Sigmoid colon (tissue), 6 donors: ENCODE measurements at regions not wholly inside any gene's neighbourhood (a gene's known extent, or its start where the extent isn't known, plus 50 kb on each side); places are given as distances from the start of the nearest gene placed in this dataset.
A peak's percentile ranks its signal among the peaks of the same experiment; 100 is the strongest.

ENCODE experiments used
- DNase-seq: peaks from one replicate; pipeline ENCODE4 v3.0.0-alpha.2; 2019
- H3K27ac ChIP-seq, 4 donors: fragments of 200-600 bp; sonication (generic); one replicate each; pipeline ENCODE4 v1.5.1; 2016 to 2019; ENCODE audit warnings: mild to moderate bottlenecking in 1 of 4
- H3K27me3 ChIP-seq, 3 donors: fragments of 200-600 bp; sonication (generic); one replicate each; pipeline ENCODE4 v1.5.1; 2019; ENCODE audit warnings: mild to moderate bottlenecking in 1 of 3
- H3K36me3 ChIP-seq, 4 donors: fragments of 200-600 bp; sonication (generic); one replicate each; pipeline ENCODE4 v1.5.1; 2016 to 2019
- H3K4me1 ChIP-seq, 4 donors: fragments of 200-600 bp; sonication (generic); one replicate each; pipeline ENCODE4 v1.5.1; 2017 to 2019
- H3K4me3 ChIP-seq, 4 donors: fragments of 200-600 bp; sonication (generic); one replicate each; pipeline ENCODE4 v1.5.1; 2017 to 2019; ENCODE audit warnings: mild to moderate bottlenecking in 2 of 4, moderate library complexity in 1 of 4
- H3K9me3 ChIP-seq, 4 donors: fragments of 200-600 bp in 3 of 4; sonication (generic) in 3 of 4; one replicate each; pipeline versions ENCODE4 v1.5.1 to v1.6.1; 2013 to 2019
- CTCF ChIP-seq, 4 experiments: fragments of 450-650 bp in 3 of 4; fragments of 200-600 bp in 1 of 4; IDR thresholded peaks; one replicate each; pipeline ENCODE4 v1.5.1; 2016 to 2019; ENCODE audit warnings: antibody characterized with exemption in 4 of 4, mild to moderate bottlenecking in 3 of 4, moderate library complexity in 2 of 4
- EP300 ChIP-seq, 4 donors: sonication (generic); formaldehyde crosslinking; IDR thresholded peaks; one replicate each; pipeline ENCODE4 v1.6.1; 2017; ENCODE audit warnings: antibody characterized with exemption in 4 of 4
- POLR2A ChIP-seq, 2 donors: fragments of 450-650 bp; IDR thresholded peaks; one replicate each; pipeline ENCODE4 v1.6.1; 2016; ENCODE audit warnings: antibody characterized with exemption in 2 of 2, mild to moderate bottlenecking in 2 of 2, moderate library complexity in 2 of 2
- POLR2AphosphoS5 ChIP-seq, 4 donors: sonication (generic); formaldehyde crosslinking; IDR thresholded peaks; one replicate each; pipeline ENCODE4 v1.6.1; 2017; ENCODE audit warnings: antibody characterized with exemption in 4 of 4
- WGBS, 2 donors: extraction: QIAGEN DNeasy Blood & Tissue Kit; methylation state at CpG; one replicate each; pipeline ENCODE4 v1.1.7; 2013; 5-methylcytosine and 5-hydroxymethylcytosine counted together
- intact Hi-C: fragments of 100-400 bp; cut with DNase I; formaldehyde crosslinking; loops from one replicate; pipeline ENCODE4 v1.15.1; 2023
- donor health status: healthy with polysubstance abuse.
- donor health status: healthy.

GRCh38 chr6:49329186-49329585 lies 133.9 kb downstream of the MMUT start:
- Histone ChIP-seq H3K4me1 (peaks cover 0 to 24% (median 16%) of the 10 kb centered on the region in 4 donors), H3K27ac (no peak overlapping the region), H3K36me3 (no peaks in the 10 kb centered on the region), H3K4me3 (no peak overlapping the region), H3K27me3 (no peaks in the 10 kb centered on the region), H3K9me3 (no peaks in the 10 kb centered on the region)
- no peak for DNase-seq
- TF ChIP-seq POLR2AphosphoS5 (IDR thresholded peaks at IDR 0.05) (no peak), POLR2A (IDR thresholded peaks at IDR 0.05) (no peak), EP300 (IDR thresholded peaks at IDR 0.05) (no peak), CTCF (IDR thresholded peaks at IDR 0.05) (no peak)
- intact Hi-C loops: no loop called here
- 73 to 79% methylated on average over 3 of the region's 3 CpGs for WGBS, 2 donors

- no peak for DNase-seq
- intact Hi-C loops: no loop called here
Observed at GRCh38 chr6:49328051-49328744, 134.9 kb downstream of the MMUT start.

GRCh38 chr6:49327571-49327970 lies 135.5 kb downstream of the MMUT start:
- no peaks in the 10 kb centered on the region for H3K36me3 ChIP-seq
- intact Hi-C loops: no loop called here
- no peaks in the 10 kb centered on the region for H3K9me3 ChIP-seq
- TF ChIP-seq CTCF (IDR thresholded peaks at IDR 0.05) (no peak), EP300 (IDR thresholded peaks at IDR 0.05) (no peak), POLR2AphosphoS5 (IDR thresholded peaks at IDR 0.05) (no peak), POLR2A (IDR thresholded peaks at IDR 0.05) (no peak)
- DNase-seq: no peak
- H3K27me3 ChIP-seq: no peaks in the 10 kb centered on the region
- peaks cover 0 to 24% (median 16%) of the 10 kb centered on the region in 4 donors for H3K4me1 ChIP-seq
- H3K27ac ChIP-seq: peak overlapping the region in 1 of 4 donors; percentile 34
- H3K4me3 ChIP-seq: no peak overlapping the region
- WGBS, 2 donors: 89 to 95% methylated on average over 2 of the region's 2 CpGs

More at GRCh38 chr6:49328051-49328744, 134.9 kb downstream of the MMUT start:
- Histone ChIP-seq H3K27me3 (no peaks in the 10 kb centered on the region), H3K9me3 (no peaks in the 10 kb centered on the region), H3K36me3 (no peaks in the 10 kb centered on the region), H3K27ac (peak overlapping the region in 1 of 4 donors; percentile 34), H3K4me3 (no peak overlapping the region), H3K4me1 (peaks cover 0 to 24% (median 16%) of the 10 kb centered on the region in 4 donors)
- TF ChIP-seq POLR2AphosphoS5 (IDR thresholded peaks at IDR 0.05) (no peak), POLR2A (IDR thresholded peaks at IDR 0.05) (no peak), CTCF (IDR thresholded peaks at IDR 0.05) (no peak), EP300 (IDR thresholded peaks at IDR 0.05) (no peak)
- WGBS, 2 donors: 52 to 67% methylated on average over 1 of the region's 1 CpG

- no peaks in the 10 kb centered on the region for H3K9me3 ChIP-seq
- TF ChIP-seq POLR2AphosphoS5 (IDR thresholded peaks at IDR 0.05) (no peak), POLR2A (IDR thresholded peaks at IDR 0.05) (no peak), EP300 (IDR thresholded peaks at IDR 0.05) (no peak), CTCF (IDR thresholded peaks at IDR 0.05) (no peak)
- no peaks in the 10 kb centered on the region for H3K36me3 ChIP-seq
- no peak overlapping the region for H3K4me3 ChIP-seq
- no peak for DNase-seq
- H3K27ac ChIP-seq: peak overlapping the region in 1 of 4 donors; percentile 34
- 79 to 90% methylated on average over 1 of the region's 1 CpG for WGBS, 2 donors
- intact Hi-C loops: no loop called here
- H3K27me3 ChIP-seq: no peaks in the 10 kb centered on the region
- peaks cover 0 to 24% (median 16%) of the 10 kb centered on the region in 4 donors for H3K4me1 ChIP-seq
Observed at GRCh38 chr6:49327005-49327404, 136.0 kb downstream of the MMUT start.
